ENCODE measurements at regions not wholly inside any gene's neighbourhood (a gene's known extent, or its start where the extent isn't known, plus 50 kb on each side); places are given as distances from the start of the nearest gene placed in this dataset.

DNA sequence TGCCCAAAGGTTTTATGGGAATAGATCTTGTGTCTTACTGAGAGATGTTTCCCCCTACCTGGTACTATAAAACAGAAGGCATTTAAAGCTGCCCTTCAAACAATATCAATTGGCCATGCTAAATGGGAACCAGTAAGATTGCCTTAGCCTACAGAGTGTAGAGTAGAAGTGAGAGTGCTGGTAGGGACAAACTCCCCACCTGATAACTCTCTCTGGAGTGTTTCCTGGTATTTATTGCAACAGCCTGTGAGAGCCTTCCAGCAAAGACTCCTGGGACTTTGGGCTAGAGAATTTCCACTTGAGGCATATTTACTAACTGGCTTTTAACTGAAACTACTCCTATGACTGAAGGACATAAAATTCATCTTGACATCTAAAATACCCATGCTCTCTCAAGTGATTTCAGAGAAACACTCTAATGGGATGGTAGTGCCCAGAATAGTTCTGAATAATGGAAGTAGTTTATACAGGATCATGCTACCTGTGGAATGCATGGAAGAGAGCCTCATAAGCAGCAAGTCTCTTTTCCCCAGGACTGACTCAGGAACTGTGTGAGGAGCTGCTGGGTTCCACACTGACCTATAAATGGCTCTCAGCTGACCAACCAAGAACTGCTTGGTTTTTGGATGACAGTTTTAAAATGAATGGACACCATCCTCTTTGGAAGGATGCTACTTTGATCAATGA is 132.7 kb upstream of the SLITRK5 start:
- TF ChIP-seq, protein P1, sequence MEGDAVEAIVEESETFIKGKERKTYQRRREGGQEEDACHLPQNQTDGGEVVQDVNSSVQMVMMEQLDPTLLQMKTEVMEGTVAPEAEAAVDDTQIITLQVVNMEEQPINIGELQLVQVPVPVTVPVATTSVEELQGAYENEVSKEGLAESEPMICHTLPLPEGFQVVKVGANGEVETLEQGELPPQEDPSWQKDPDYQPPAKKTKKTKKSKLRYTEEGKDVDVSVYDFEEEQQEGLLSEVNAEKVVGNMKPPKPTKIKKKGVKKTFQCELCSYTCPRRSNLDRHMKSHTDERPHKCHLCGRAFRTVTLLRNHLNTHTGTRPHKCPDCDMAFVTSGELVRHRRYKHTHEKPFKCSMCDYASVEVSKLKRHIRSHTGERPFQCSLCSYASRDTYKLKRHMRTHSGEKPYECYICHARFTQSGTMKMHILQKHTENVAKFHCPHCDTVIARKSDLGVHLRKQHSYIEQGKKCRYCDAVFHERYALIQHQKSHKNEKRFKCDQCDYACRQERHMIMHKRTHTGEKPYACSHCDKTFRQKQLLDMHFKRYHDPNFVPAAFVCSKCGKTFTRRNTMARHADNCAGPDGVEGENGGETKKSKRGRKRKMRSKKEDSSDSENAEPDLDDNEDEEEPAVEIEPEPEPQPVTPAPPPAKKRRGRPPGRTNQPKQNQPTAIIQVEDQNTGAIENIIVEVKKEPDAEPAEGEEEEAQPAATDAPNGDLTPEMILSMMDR (IDR thresholded peaks at IDR 0.05) = no peak
- TF ChIP-seq POLR2AphosphoS5 (IDR thresholded peaks at IDR 0.05) = no peak
- no peak for TF ChIP-seq POLR2A (IDR thresholded peaks at IDR 0.05)
